ENCODE measurements at regions not wholly inside any gene's neighbourhood (a gene's known extent, or its start where the extent isn't known, plus 50 kb on each side); places are given as distances from the start of the nearest gene placed in this dataset.
"Not testable (repeated sequence)": the region's sequence is repeated elsewhere in the genome, so short reads cannot be mapped to it uniquely, and the experiment has no call there.

- Histone ChIP-seq H3K4me1 (no peaks in the 10 kb centered on the region), H3K27ac (no peak overlapping the region), H4K20me1 (no peaks in the 10 kb centered on the region), H3K4me2 (no peak overlapping the region), H3K9me3 (peaks cover 10% of the 10 kb centered on the region), H3K36me3 (no peaks in the 10 kb centered on the region), H3K27me3 (no peaks in the 10 kb centered on the region), H3K4me3 (no peak overlapping the region), H3K9ac (no peak overlapping the region)
- TF ChIP-seq Cebpa-rat (IDR thresholded peaks at IDR 0.05) = no peak
Measured at GRCh38 chr7:13603661-13604060, 385.8 kb downstream of the ETV1 start.

- Histone ChIP-seq H3K27me3 (no peaks in the 10 kb centered on the region), H3K4me2 (no peak overlapping the region), H3K4me1 (no peaks in the 10 kb centered on the region), H3K9me3 (peaks cover 10% of the 10 kb centered on the region), H3K4me3 (no peak overlapping the region), H3K9ac (no peak overlapping the region), H4K20me1 (no peaks in the 10 kb centered on the region), H3K27ac (no peak overlapping the region), H3K36me3 (no peaks in the 10 kb centered on the region)
- no peak for TF ChIP-seq Cebpa-rat (IDR thresholded peaks at IDR 0.05)
Measured at GRCh38 chr7:13604178-13604577, 385.3 kb downstream of the ETV1 start.

GRCh38 chr7:13610372-13610771, 379.1 kb downstream of the ETV1 start:
- Histone ChIP-seq H3K27me3 (no peaks in the 10 kb centered on the region), H3K27ac (no peak overlapping the region), H4K20me1 (no peaks in the 10 kb centered on the region), H3K36me3 (no peaks in the 10 kb centered on the region), H3K4me2 (no peak overlapping the region), H3K4me1 (no peaks in the 10 kb centered on the region), H3K9me3 (peaks cover 10% of the 10 kb centered on the region), H3K4me3 (no peak overlapping the region), H3K9ac (no peak overlapping the region)
- TF ChIP-seq Cebpa-rat (IDR thresholded peaks at IDR 0.05) = no peak

GRCh38 chr7:13615679-13616078, 373.8 kb downstream of the ETV1 start:
- no peaks in the 10 kb centered on the region for H3K4me1 ChIP-seq
- no peak overlapping the region for H3K9ac ChIP-seq
- no peak overlapping the region for H3K4me3 ChIP-seq
- no peak overlapping the region for H3K27ac ChIP-seq
- no peak for TF ChIP-seq Cebpa-rat (IDR thresholded peaks at IDR 0.05)
- H3K4me2 ChIP-seq = no peak overlapping the region
- H3K27me3 ChIP-seq = no peaks in the 10 kb centered on the region
- H4K20me1 ChIP-seq = no peaks in the 10 kb centered on the region
- no peaks in the 10 kb centered on the region for H3K9me3 ChIP-seq
- H3K36me3 ChIP-seq = no peaks in the 10 kb centered on the region

- Histone ChIP-seq H3K4me3 (no peak overlapping the region), H3K27me3 (no peaks in the 10 kb centered on the region), H3K4me1 (no peaks in the 10 kb centered on the region), H3K4me2 (no peak overlapping the region), H3K9ac (no peak overlapping the region), H3K9me3 (no peaks in the 10 kb centered on the region), H3K27ac (no peak overlapping the region), H4K20me1 (no peaks in the 10 kb centered on the region), H3K36me3 (no peaks in the 10 kb centered on the region)
- TF ChIP-seq Cebpa-rat (IDR thresholded peaks at IDR 0.05) = no peak
Measured at GRCh38 chr7:13627455-13627854, 362.0 kb downstream of the ETV1 start.

- no peaks in the 10 kb centered on the region for H3K9me3 ChIP-seq
- H3K36me3 ChIP-seq = no peaks in the 10 kb centered on the region
- H3K4me2 ChIP-seq = no peak overlapping the region
- no peak overlapping the region for H3K27ac ChIP-seq
- no peaks in the 10 kb centered on the region for H4K20me1 ChIP-seq
- no peak overlapping the region for H3K4me3 ChIP-seq
- no peaks in the 10 kb centered on the region for H3K4me1 ChIP-seq
- H3K27me3 ChIP-seq = no peaks in the 10 kb centered on the region
- TF ChIP-seq Cebpa-rat (IDR thresholded peaks at IDR 0.05) = no peak
- no peak overlapping the region for H3K9ac ChIP-seq
Measured at GRCh38 chr7:13628239-13629001, 361.0 kb downstream of the ETV1 start.

- H3K9me3 ChIP-seq, H3K36me3 ChIP-seq, H3K9ac ChIP-seq, H4K20me1 ChIP-seq, H3K4me1 ChIP-seq, H3K4me2 ChIP-seq, H3K27me3 ChIP-seq, H3K27ac ChIP-seq, H3K4me3 ChIP-seq: not testable (repeated sequence)
Measured at GRCh38 chr7:13631207-13632049, 358.0 kb downstream of the ETV1 start.

- TF ChIP-seq Cebpa-rat (IDR thresholded peaks at IDR 0.05) = no peak
- Histone ChIP-seq H3K4me3 (no peak overlapping the region), H4K20me1 (no peaks in the 10 kb centered on the region), H3K4me2 (no peak overlapping the region), H3K27ac (no peak overlapping the region), H3K4me1 (no peaks in the 10 kb centered on the region), H3K27me3 (no peaks in the 10 kb centered on the region), H3K9me3 (no peaks in the 10 kb centered on the region), H3K9ac (no peak overlapping the region), H3K36me3 (no peaks in the 10 kb centered on the region)
Measured at GRCh38 chr7:13633857-13634256, 355.6 kb downstream of the ETV1 start.

GRCh38 chr7:13639396-13639795, 350.1 kb downstream of the ETV1 start:
- Histone ChIP-seq H3K4me2 (peak overlapping the region; percentile 28), H3K4me1 (peaks cover 15% of the 10 kb centered on the region), H3K27ac (no peak overlapping the region), H3K9ac (no peak overlapping the region), H3K36me3 (no peaks in the 10 kb centered on the region), H3K9me3 (no peaks in the 10 kb centered on the region), H4K20me1 (no peaks in the 10 kb centered on the region), H3K27me3 (no peaks in the 10 kb centered on the region), H3K4me3 (no peak overlapping the region)
- TF ChIP-seq Cebpa-rat (IDR thresholded peaks at IDR 0.05) = no peak

GRCh38 chr7:13641714-13642113, 347.8 kb downstream of the ETV1 start:
- no peak for TF ChIP-seq Cebpa-rat (IDR thresholded peaks at IDR 0.05)
- H3K9ac ChIP-seq = no peak overlapping the region
- peaks cover 15% of the 10 kb centered on the region for H3K4me1 ChIP-seq
- H3K9me3 ChIP-seq = no peaks in the 10 kb centered on the region
- H4K20me1 ChIP-seq = no peaks in the 10 kb centered on the region
- no peaks in the 10 kb centered on the region for H3K36me3 ChIP-seq
- no peak overlapping the region for H3K4me2 ChIP-seq
- no peak overlapping the region for H3K4me3 ChIP-seq
- no peak overlapping the region for H3K27ac ChIP-seq
- H3K27me3 ChIP-seq = no peaks in the 10 kb centered on the region

Data from BLaER1 (cell line).